PFSK-1 (cell line): ENCODE measurements at regions not wholly inside any gene's neighbourhood (a gene's known extent, or its start where the extent isn't known, plus 50 kb on each side); places are given as distances from the start of the nearest gene placed in this dataset.

Experiments
- FOXP2 ChIP-seq: optimal IDR thresholded peaks from 2 replicates; pipeline ENCODE3; 2011; ENCODE audit warnings: borderline replicate concordance, control low read depth, inconsistent platforms; ENCODE audit not compliant: insufficient read depth; ENCODE audit errors: extremely low read length, extremely low read depth
- SIN3A ChIP-seq: IDR thresholded peaks from 2 replicates; pipeline ENCODE4 v1.6.1; 2012; ENCODE audit warnings: mild to moderate bottlenecking, low read length, moderate library complexity, borderline replicate concordance; ENCODE audit not compliant: insufficient read depth

DNA sequence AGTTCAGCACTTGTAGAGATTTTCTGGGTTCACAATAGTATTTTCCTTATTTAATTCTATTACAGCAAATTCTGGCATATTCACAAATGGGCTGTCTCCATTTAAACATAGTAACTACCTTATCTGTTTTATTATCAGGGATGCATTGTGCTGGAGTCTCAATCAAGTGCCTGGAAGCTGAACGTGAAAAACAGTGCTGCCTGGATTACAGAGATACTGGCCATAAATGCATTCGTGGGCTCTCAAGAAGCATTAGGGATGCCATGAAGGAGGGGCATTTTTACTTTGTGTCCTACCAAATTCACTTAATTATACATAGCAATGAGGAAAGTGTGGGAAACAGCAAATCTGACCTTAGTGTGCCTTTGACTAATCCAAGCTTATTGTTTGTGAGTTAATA is 184.6 kb downstream of the ABCC12 start:
- TF ChIP-seq SIN3A: no peak
- TF ChIP-seq FOXP2: no peak
